ENCODE measurements at regions not wholly inside any gene's neighbourhood (a gene's known extent, or its start where the extent isn't known, plus 50 kb on each side); places are given as distances from the start of the nearest gene placed in this dataset.

DNA sequence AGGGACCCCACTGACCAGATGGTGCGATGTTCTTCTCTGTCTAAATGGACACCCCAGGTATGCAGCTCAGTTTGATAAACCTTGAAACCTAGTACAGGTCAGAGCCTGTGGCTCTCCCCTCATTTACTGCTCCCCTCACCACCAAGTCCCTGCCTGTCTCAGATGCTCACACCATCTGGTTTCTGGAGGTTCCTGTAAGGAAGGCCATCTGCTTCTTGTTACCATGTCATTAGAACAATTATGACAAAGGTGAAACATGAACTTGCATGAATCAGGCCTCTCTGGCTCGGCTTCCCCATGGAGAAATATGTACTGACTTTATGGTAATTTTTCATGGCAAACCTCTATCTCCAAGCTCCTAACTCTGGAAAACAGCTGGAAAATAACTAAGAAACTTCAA is 965.7 kb downstream of the UQCRFS1 start:
- Histone ChIP-seq H3K27me3 (no peaks in the 10 kb centered on the region), H3K36me3 (no peaks in the 10 kb centered on the region), H3K4me1 (no peaks in the 10 kb centered on the region), H3K9me3 (no peaks in the 10 kb centered on the region), H3K27ac (no peak overlapping the region), H3K4me3 (no peak overlapping the region)
- TF ChIP-seq, protein P1, sequence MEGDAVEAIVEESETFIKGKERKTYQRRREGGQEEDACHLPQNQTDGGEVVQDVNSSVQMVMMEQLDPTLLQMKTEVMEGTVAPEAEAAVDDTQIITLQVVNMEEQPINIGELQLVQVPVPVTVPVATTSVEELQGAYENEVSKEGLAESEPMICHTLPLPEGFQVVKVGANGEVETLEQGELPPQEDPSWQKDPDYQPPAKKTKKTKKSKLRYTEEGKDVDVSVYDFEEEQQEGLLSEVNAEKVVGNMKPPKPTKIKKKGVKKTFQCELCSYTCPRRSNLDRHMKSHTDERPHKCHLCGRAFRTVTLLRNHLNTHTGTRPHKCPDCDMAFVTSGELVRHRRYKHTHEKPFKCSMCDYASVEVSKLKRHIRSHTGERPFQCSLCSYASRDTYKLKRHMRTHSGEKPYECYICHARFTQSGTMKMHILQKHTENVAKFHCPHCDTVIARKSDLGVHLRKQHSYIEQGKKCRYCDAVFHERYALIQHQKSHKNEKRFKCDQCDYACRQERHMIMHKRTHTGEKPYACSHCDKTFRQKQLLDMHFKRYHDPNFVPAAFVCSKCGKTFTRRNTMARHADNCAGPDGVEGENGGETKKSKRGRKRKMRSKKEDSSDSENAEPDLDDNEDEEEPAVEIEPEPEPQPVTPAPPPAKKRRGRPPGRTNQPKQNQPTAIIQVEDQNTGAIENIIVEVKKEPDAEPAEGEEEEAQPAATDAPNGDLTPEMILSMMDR (IDR thresholded peaks at IDR 0.05) = no peak
- no peak for TF ChIP-seq POLR2AphosphoS5 (IDR thresholded peaks at IDR 0.05)
- TF ChIP-seq POLR2A (IDR thresholded peaks at IDR 0.05) = no peak
- DNase-seq (ENCODE audit: low spot score in 2 of 2) = no peak
- intact Hi-C loops (cut with DNase I; ENCODE audit: low total_unique reads) = no loop called here

- H3K4me3 ChIP-seq = no peak overlapping the region
- no peaks in the 10 kb centered on the region for H3K27me3 ChIP-seq
- no peaks in the 10 kb centered on the region for H3K36me3 ChIP-seq
- intact Hi-C loops (cut with DNase I; ENCODE audit: low total_unique reads) = no loop called here
- no peak for DNase-seq (ENCODE audit: low spot score in 2 of 2)
- no peaks in the 10 kb centered on the region for H3K9me3 ChIP-seq
- H3K27ac ChIP-seq = no peak overlapping the region
- TF ChIP-seq POLR2A (IDR thresholded peaks at IDR 0.05) (no peak), POLR2AphosphoS5 (IDR thresholded peaks at IDR 0.05) (no peak)
- TF ChIP-seq, protein P1 (IDR thresholded peaks at IDR 0.05) = no peak
- no peaks in the 10 kb centered on the region for H3K4me1 ChIP-seq
Observed at GRCh38 chr19:28245937-28246336, 967.0 kb downstream of the UQCRFS1 start.

DNA sequence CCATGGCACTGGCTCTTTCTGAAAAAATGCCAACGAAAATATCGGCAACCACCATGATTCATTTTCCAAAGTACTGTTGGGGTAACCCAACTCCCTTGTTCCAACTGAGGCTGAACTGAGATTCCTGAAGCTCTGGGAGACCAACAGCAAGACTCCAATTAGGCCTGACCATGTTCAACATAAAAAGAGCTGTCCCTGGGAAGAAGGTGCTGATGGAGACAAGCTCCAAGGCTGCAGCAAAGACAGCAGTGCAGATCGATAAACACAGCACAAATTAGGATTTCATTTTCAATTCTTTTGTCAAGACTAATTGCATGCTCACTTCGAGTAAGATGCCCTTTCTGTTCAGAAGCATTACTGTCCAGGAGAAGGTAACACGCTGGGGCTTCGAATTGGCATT is 968.0 kb downstream of the UQCRFS1 start:
- no peaks in the 10 kb centered on the region for H3K27me3 ChIP-seq
- DNase-seq (ENCODE audit: low spot score in 2 of 2) = no peak
- no peak overlapping the region for H3K4me3 ChIP-seq
- intact Hi-C loops (cut with DNase I; ENCODE audit: low total_unique reads) = no loop called here
- no peaks in the 10 kb centered on the region for H3K36me3 ChIP-seq
- TF ChIP-seq POLR2AphosphoS5 (IDR thresholded peaks at IDR 0.05) = no peak
- TF ChIP-seq POLR2A (IDR thresholded peaks at IDR 0.05) = no peak
- TF ChIP-seq, protein P1 (IDR thresholded peaks at IDR 0.05) = no peak
- H3K27ac ChIP-seq = no peak overlapping the region
- H3K4me1 ChIP-seq = no peaks in the 10 kb centered on the region
- H3K9me3 ChIP-seq = no peaks in the 10 kb centered on the region

- Histone ChIP-seq H3K27me3 (no peaks in the 10 kb centered on the region), H3K4me3 (no peak overlapping the region), H3K27ac (no peak overlapping the region), H3K36me3 (no peaks in the 10 kb centered on the region), H3K9me3 (no peaks in the 10 kb centered on the region), H3K4me1 (no peaks in the 10 kb centered on the region)
- TF ChIP-seq POLR2A (IDR thresholded peaks at IDR 0.05) = no peak
- TF ChIP-seq, protein P1 (IDR thresholded peaks at IDR 0.05) = no peak
- no peak for TF ChIP-seq POLR2AphosphoS5 (IDR thresholded peaks at IDR 0.05)
- intact Hi-C loops (cut with DNase I; ENCODE audit: low total_unique reads) = no loop called here
- no peak for DNase-seq (ENCODE audit: low spot score in 2 of 2)
Observed at GRCh38 chr19:28242317-28242927, 970.5 kb downstream of the UQCRFS1 start.

DNA sequence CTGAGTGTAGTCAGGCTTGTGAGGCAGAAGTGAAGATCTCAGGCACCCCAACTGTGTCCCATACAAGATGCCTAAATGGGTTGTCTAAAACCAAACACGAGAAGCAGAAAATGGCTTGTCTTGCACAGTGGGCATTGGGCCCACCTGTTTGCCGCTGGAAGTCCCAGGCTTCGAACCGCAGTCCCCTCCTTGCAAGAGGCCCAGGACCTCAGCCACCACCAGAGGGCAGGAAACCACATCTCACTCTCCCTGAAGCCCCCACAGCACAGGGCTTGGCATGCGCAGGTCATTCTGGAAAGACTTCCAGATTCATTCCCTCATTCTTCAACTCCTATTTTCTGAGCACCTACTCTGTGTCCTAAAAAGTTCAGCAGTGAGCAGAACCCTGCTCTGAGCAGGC is 973.7 kb downstream of the UQCRFS1 start:
- H3K4me1 ChIP-seq = no peaks in the 10 kb centered on the region

More for the DNA sequence above, 973.7 kb downstream of the UQCRFS1 start:
- Histone ChIP-seq H3K36me3 (no peaks in the 10 kb centered on the region), H3K27me3 (peaks cover 0 to 9% of the 10 kb centered on the region in 2 donors), H3K9me3 (no peaks in the 10 kb centered on the region), H3K27ac (no peak overlapping the region), H3K4me3 (no peak overlapping the region)
- no peak for DNase-seq (ENCODE audit: low spot score in 2 of 2)
- no peak for TF ChIP-seq POLR2A (IDR thresholded peaks at IDR 0.05)
- intact Hi-C loops (cut with DNase I; ENCODE audit: low total_unique reads) = no loop called here
